HG03139 (cell line): ENCODE measurements at regions not wholly inside any gene's neighbourhood (a gene's known extent, or its start where the extent isn't known, plus 50 kb on each side); places are given as distances from the start of the nearest gene placed in this dataset.

Experiments used
- ATAC-seq: cut with Tn5 transposase; IDR thresholded peaks from one replicate; pipeline ENCODE4 v1.9.1; 2021; ENCODE audit not compliant: unreplicated experiment

- ATAC-seq, result no peak
Observed at GRCh38 chr3:103600844-103601243, 1166.0 kb downstream of the ZPLD1 start.

DNA sequence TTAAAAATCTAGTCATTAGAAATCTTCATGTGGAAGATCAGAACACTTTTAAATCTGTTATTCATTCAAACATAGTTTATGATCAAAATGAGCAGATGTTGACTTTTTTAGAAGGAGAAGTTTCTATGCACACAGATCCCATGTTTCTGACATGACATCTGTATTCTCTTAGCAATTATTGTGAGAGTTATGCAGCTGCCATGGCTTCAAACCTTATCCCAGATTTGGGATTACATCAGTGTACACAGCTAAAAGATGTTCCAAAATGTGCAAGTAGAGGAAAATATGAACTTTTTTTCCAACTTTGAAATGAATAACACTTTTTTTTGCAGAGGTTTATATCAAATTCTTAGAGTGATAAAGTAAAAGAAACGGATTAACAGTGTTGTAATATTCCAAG, 1166.9 kb downstream of the ZPLD1 start:
- ATAC-seq, result no peak

- no peak for ATAC-seq
Observed at GRCh38 chr3:103609472-103609871, 1174.7 kb downstream of the ZPLD1 start.

DNA sequence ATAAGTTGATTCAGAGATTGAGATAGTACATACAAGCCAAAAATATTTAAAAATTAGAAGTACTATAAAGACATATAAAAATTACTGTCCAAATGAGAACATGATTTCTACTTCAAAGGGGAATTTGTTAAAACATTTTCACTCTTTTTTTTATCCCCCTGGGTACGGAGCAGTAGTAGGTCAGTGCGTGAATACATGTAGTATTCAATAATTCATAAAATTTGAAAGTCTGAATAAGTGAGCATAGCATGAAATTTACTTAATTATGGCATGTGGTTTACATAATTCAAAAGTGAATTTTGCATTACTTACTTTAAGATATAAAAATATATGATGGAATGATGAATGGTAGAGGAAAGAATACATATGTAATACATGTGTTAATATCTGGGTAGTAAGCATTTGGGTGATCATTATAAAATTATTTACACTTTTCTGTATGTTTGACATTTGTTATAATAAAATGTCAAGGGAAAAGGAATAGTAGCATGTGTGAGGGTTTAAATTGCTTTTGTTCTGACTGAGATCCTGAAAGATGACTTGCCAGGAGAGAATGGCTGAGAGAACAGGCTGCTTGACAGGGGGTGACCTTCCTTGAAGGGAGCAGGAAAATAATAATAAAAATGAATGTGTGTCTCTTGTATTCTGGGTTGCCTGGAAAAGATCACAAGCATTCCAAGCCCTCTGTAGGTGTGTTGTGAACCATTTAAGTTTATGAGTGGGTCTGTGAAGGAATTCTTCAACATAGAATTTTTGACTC, 1178.8 kb downstream of the ZPLD1 start:
- ATAC-seq, result no peak

- no peak for ATAC-seq
Observed at GRCh38 chr3:103614719-103615118, 1179.9 kb downstream of the ZPLD1 start.

- no peak for ATAC-seq
Observed at GRCh38 chr3:103617961-103618360, 1183.1 kb downstream of the ZPLD1 start.

GRCh38 chr3:103624271-103624670, 1189.5 kb downstream of the ZPLD1 start:
- no peak for ATAC-seq

DNA sequence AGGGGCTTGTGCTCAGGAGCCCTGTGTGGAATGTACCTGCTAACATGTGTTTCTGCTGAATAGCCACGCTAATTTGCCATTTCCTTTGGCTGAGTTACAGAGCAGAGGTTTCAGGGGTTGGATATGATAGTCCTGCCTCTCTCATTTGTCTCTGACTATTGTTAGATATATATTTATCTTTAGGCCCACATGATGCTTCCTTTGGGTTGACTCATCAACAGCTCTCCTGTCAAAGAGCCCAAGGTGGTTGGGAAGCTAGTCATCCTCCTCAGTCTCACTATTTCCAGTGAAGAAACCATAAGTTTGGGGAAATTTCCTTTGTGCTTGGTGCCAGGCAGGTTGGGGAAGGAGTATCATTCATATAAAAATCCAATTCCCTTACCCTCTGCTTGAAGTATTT, 1194.6 kb downstream of the ZPLD1 start:
- ATAC-seq, result no peak

- no peak for ATAC-seq
Observed at GRCh38 chr3:103644450-103644849, 1209.6 kb downstream of the ZPLD1 start.

GRCh38 chr3:103653996-103654395, 1219.2 kb downstream of the ZPLD1 start:
- no peak for ATAC-seq

DNA sequence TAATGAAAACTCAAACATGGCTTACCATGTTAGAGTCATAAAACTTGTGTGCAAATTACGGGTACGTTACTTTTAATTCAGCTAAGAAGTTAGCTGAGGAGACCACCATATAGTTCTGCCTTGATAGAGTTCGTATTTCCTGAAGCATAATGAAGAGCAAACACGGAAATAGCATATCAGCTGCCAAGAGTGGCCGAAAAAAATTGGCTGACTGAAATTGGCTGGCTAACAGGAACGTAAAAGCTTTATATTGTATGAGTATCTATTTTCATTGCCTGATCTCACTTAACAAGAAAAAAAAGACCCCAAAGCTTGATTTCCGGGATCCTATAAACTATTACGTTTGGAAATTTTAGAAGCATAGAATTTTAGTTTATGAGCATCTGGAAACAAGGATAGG, 1222.9 kb downstream of the ZPLD1 start:
- ATAC-seq, result no peak

DNA sequence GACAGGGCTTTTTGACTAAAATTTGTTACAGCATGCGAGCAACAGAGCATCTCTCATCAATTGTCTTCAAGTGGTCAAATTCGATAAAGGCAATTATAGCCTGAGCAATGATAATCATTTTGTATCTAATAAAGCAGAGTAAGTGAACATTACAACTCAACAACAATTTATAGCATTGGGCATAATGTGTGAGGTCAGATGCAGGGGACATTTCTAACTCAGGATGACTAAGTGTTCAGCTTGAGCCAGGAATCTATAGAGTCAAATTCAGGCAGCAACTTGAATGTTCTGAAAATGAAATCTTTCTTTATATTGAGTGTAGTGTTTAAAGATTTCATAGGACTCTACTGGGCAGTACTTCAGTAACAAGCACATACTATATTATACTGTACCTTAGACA, 1226.0 kb downstream of the ZPLD1 start:
- ATAC-seq, result no peak

DNA sequence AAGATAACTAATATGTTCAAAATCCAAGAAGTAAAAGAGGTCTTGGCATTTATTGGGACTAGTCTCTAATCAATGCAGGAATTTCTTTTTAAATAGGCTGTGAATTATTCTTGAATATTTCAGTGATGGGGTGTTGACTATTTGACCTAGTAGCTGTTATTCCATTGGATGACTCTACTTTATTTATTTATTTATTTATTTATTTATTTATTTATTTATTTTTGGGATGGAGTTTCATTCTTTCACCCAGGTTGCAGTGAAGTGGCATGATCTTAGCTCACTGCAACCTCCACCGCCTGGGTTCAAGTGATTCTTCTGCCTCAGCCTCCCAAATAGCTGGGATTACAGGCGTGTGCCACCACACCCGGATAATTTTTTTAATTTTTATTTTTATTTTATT, 1227.8 kb downstream of the ZPLD1 start:
- no peak for ATAC-seq

GRCh38 chr3:103672346-103672745, 1237.5 kb downstream of the ZPLD1 start:
- ATAC-seq, result no peak

DNA sequence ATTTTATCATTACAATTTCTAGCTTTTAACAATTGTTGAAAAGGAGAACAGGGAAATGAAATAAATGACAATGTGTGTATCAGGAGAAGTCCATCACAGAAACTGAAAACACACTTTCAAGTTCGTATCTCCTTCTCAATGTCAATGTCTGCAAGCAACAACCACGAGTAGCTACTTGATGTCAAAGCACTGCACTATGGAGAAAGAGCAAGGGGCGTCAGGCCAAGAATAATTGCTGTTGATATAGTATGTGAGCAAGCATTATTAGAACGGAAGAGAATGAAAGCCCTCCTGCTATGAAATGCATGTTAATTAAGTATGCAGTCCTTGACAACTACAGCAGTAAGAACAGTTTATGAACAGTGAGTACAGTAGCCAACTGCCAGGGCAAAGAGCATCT, 1250.1 kb downstream of the ZPLD1 start:
- ATAC-seq, result no peak

DNA sequence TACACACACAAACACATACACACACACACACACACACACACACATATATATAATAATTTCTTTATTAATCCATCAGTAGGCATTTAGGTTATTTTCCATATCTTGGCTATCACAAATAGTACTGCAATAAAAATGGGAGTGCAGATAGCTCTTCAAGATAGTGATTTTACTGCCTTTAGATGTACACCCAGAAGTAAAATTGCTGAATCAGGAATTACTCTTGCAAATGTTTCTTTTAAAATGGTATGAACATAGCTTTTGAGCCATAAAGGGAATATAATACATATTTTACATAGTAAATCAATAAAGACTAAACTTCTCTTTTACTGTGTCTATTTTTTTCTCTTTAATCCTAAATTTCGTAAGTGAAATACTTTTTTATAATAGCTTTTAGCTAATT, 1251.1 kb downstream of the ZPLD1 start:
- ATAC-seq, result no peak

DNA sequence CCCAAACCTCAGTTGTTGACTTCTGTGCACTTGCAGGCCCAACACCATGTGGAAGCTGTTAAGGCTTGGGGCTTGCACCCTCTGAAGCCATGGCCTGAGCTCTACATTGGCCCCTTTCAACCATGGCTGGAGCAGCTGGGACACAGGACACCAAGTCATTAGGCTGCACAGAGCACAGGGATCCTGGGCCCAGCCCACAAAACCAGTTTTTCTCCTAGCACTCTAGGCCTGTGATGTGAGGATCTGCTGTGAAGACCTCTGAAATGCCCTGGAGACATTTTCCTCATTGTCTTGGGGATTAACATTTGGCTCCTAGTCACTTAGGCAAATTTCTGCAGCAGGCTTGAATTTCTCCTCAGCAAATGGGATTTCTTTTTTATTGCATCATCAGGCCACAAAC, 1255.7 kb downstream of the ZPLD1 start:
- ATAC-seq, result no peak

DNA sequence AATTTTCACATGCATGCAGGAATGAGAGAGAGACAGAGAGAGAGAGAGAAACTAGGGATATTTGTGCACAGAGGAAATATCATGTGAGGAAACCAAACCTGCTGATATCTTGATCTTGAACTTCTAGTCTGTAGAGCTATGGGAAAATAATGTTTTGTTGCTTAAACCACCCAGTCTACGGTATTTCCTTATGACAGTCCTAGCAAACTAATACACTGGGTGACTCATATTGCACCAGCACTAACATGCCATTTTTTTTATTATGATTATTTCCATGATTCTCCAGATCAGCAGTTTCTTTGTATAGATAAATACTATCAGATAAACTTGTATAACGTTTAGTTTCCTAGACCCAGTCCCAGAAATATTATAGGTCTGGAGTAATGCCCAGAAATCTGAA, 1259.0 kb downstream of the ZPLD1 start:
- ATAC-seq, result no peak

DNA sequence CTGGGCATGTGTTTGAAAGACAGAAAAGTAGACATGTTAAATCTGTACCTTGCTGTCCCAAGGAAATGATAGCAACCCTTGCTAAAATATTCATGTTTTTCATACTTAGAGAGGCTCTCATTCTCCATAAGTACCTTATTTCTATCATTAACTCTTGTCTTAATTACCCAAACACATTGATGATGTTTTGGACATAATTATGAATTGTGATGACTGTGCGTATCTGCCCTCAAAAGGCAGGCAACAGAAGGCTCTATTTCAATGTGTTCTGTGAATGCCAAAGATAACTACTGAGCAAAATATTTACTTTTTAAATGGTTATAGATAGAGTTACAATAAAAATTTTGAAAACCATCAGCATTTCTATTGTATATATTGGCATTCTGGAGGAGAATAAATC, 1263.8 kb downstream of the ZPLD1 start:
- no peak for ATAC-seq

DNA sequence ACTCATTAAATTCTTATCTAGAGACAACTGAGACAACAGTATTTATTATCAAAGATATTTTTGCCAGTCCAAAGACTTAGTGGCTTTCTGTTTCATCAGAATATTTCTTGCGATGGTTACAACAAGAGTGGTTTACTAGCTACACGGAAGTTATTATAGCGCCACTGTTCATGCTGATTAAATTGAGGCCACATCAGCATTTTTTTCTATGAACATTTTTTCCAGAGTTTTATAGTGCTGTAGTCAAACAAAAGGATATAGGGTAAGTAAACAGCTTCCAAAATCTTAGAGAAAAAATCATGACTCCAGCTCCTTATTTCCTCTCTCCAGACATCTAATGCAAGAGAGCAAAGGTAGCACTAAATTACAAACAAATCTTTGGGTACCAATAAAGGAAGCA, 1264.4 kb downstream of the ZPLD1 start:
- ATAC-seq, result no peak

GRCh38 chr3:103705641-103706040, 1270.8 kb downstream of the ZPLD1 start:
- no peak for ATAC-seq

GRCh38 chr3:103706671-103707070, 1271.9 kb downstream of the ZPLD1 start:
- no peak for ATAC-seq

GRCh38 chr3:103711670-103712069, 1276.9 kb downstream of the ZPLD1 start:
- ATAC-seq, result no peak
